ENCODE measurements at regions not wholly inside any gene's neighbourhood (a gene's known extent, or its start where the extent isn't known, plus 50 kb on each side); places are given as distances from the start of the nearest gene placed in this dataset.

- TF ChIP-seq MYC (CRISPR knock-in tag; IDR thresholded peaks at IDR 0.05; ENCODE audit: borderline replicate concordance) (peak; percentile 38; the same call in 1 of the 2 replicates), BHLHE40 (IDR thresholded peaks at IDR 0.05; ENCODE audit: low read length) (peak; percentile 75), SOX6 (IDR thresholded peaks at IDR 0.05) (no peak), SOX6 (CRISPR knock-in tag; IDR thresholded peaks at IDR 0.05) (0 out of 2 replicates have a peak, but pooled peaks have one; percentile 14), FOXP1 (IDR thresholded peaks at IDR 0.05) (no peak), FOXP1 (CRISPR knock-in tag; IDR thresholded peaks at IDR 0.05) (peak; percentile 33; the same call in 1 of the 2 replicates), MAX (IDR thresholded peaks at IDR 0.05) (peak; percentile 69), MNT (IDR thresholded peaks at IDR 0.05) (0 out of 2 replicates have a peak, but pooled peaks have one; percentile 22), ARID5B (CRISPR knock-in tag; IDR thresholded peaks at IDR 0.05) (0 out of 2 replicates have a peak, but pooled peaks have one; percentile 24), PHF8 (CRISPR knock-in tag; IDR thresholded peaks at IDR 0.05) (no peak), FOSL2 (CRISPR knock-in tag; IDR thresholded peaks at IDR 0.05) (peak; percentile 18; the same call in 1 of the 2 replicates), TCF7 (IDR thresholded peaks at IDR 0.05; ENCODE audit: low read depth) (no peak), REST (IDR thresholded peaks at IDR 0.05; ENCODE audit: borderline replicate concordance in 1 of 2, low read depth in 1 of 2, low read length in 2 of 2) (no peak), ZNF34 (CRISPR knock-in tag; IDR thresholded peaks at IDR 0.05; ENCODE audit: borderline replicate concordance) (no peak)
Observed at GRCh38 chr6:74182992-74183391, 487.0 kb downstream of the CD109 start (continued).

Measured in HepG2 (cell line).